ENCODE measurements at regions not wholly inside any gene's neighbourhood (a gene's known extent, or its start where the extent isn't known, plus 50 kb on each side); places are given as distances from the start of the nearest gene placed in this dataset.

DNA sequence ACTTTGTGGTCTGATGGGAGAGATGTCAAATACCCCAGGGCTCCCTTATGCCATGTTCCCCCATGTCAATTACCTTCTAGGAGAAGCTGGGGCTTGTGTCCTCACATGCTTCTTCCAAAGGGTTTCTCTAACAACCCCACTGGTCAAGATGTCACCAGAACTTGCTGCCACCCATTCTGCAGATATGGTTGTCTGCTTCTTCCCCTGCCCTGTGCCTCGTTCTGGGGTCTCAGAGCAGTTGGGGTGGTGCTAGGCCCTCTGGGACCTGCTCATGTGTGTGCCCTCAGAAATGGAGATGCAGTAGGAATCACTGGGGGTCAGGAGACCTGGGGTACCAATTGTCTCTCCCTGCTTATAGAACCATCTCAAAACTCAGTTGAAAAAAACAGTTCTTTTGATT lies 268.6 kb downstream of the MYCN start:
- Histone ChIP-seq H3K4me3 (ENCODE audit: severe bottlenecking) (no peak overlapping the region), H3K27ac (ENCODE audit: poor library complexity, severe bottlenecking) (no peak overlapping the region), H3K27me3 (ENCODE audit: insufficient read depth, poor library complexity, severe bottlenecking) (no peaks in the 10 kb centered on the region), H3K9me3 (ENCODE audit: severe bottlenecking) (no peaks in the 10 kb centered on the region), H3K4me1 (ENCODE audit: insufficient read depth, poor library complexity, severe bottlenecking) (no peaks in the 10 kb centered on the region), H3K36me3 (ENCODE audit: low read depth) (no peaks in the 10 kb centered on the region)
- DNase-seq (ENCODE audit: low spot score) = no peak
- no peak for ATAC-seq (ENCODE audit: low read depth)
- TF ChIP-seq, protein P1, sequence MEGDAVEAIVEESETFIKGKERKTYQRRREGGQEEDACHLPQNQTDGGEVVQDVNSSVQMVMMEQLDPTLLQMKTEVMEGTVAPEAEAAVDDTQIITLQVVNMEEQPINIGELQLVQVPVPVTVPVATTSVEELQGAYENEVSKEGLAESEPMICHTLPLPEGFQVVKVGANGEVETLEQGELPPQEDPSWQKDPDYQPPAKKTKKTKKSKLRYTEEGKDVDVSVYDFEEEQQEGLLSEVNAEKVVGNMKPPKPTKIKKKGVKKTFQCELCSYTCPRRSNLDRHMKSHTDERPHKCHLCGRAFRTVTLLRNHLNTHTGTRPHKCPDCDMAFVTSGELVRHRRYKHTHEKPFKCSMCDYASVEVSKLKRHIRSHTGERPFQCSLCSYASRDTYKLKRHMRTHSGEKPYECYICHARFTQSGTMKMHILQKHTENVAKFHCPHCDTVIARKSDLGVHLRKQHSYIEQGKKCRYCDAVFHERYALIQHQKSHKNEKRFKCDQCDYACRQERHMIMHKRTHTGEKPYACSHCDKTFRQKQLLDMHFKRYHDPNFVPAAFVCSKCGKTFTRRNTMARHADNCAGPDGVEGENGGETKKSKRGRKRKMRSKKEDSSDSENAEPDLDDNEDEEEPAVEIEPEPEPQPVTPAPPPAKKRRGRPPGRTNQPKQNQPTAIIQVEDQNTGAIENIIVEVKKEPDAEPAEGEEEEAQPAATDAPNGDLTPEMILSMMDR (IDR thresholded peaks at IDR 0.05; ENCODE audit: poor library complexity, severe bottlenecking) = no peak

DNA sequence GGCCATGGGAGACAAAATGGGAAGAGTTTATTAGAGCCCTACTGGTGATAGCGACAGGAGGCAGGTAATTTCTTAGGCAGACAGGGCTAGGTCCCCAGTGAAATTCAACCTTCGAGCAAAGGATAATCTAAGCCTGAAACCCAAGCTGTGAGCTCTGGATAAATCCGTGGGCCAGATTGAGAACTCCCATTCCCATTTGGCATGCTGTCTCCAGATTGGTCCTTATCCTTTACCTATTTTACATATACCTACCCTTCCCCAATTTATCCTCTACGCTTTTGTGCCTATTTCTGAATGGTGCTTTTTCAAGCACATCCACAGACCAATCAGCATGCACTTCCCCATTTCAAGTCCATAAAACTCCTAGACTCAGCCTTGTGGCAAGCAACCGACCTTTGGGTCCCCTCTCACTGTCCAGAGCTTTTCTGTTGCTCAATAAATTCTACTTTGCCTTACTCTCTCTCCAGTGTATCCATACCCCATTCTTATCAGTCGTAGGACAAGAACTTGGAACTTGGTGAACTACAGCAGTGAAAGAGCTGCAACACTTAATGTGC lies 268.0 kb downstream of the MYCN start:
- H3K9me3 ChIP-seq (ENCODE audit: severe bottlenecking) = no peaks in the 10 kb centered on the region
- no peaks in the 10 kb centered on the region for H3K27me3 ChIP-seq (ENCODE audit: insufficient read depth, poor library complexity, severe bottlenecking)
- H3K4me3 ChIP-seq (ENCODE audit: severe bottlenecking) = no peak overlapping the region
- ATAC-seq (ENCODE audit: low read depth) = no peak
- H3K27ac ChIP-seq (ENCODE audit: poor library complexity, severe bottlenecking) = no peak overlapping the region
- DNase-seq (ENCODE audit: low spot score) = no peak
- H3K36me3 ChIP-seq (ENCODE audit: low read depth) = no peaks in the 10 kb centered on the region
- TF ChIP-seq, protein P1 (IDR thresholded peaks at IDR 0.05; ENCODE audit: poor library complexity, severe bottlenecking) = no peak
- H3K4me1 ChIP-seq (ENCODE audit: insufficient read depth, poor library complexity, severe bottlenecking) = no peaks in the 10 kb centered on the region

DNA sequence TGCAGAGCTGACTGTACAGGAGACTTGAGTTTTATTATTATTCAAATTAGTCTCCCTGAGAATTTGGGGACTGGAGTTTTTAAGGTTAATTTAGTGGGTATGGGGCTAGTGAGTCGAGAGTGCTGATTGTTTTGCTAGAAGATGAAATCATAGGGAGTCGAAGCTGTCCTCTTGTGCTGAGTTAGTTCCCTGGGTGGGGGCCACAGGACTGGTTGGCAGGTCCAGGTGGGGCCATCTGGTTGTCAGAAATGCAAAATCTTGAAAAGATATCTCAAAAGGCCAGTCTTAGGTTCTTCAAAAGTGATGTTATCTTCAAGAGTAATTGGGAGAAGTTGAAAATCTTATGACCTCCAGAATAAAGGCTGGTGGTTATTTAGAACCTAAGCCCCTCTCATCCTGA lies 267.3 kb downstream of the MYCN start:
- no peak for ATAC-seq (ENCODE audit: low read depth)
- H3K27ac ChIP-seq (ENCODE audit: poor library complexity, severe bottlenecking) = no peak overlapping the region
- no peak for DNase-seq (ENCODE audit: low spot score)

DNA sequence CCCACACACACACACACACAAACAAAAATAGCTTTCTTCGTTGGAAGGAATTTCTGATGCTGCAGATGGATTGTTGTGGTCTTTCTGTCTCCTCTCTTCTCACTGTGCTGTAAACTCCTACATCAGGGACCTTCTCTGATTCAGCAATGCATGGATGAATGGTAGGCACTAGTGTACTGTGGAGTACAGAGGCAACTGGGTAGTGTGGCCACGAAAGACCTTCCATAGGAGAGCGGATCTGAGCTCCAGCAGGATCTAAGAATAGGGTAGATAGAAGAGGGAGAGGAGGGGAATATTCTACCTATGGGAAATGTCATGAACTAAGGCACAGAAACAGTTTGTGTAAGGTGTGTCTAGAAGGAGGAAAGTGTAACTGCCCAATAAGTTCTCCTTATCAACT lies 266.8 kb downstream of the MYCN start:
- no peaks in the 10 kb centered on the region for H3K36me3 ChIP-seq (ENCODE audit: low read depth)
- TF ChIP-seq, protein P1 (IDR thresholded peaks at IDR 0.05; ENCODE audit: poor library complexity, severe bottlenecking) = no peak
- no peak for ATAC-seq (ENCODE audit: low read depth)

More for the DNA sequence above, 267.3 kb downstream of the MYCN start:
- no peak overlapping the region for H3K4me3 ChIP-seq (ENCODE audit: severe bottlenecking)
- H3K36me3 ChIP-seq (ENCODE audit: low read depth) = no peaks in the 10 kb centered on the region
- TF ChIP-seq, protein P1 (IDR thresholded peaks at IDR 0.05; ENCODE audit: poor library complexity, severe bottlenecking) = no peak
- H3K4me1 ChIP-seq (ENCODE audit: insufficient read depth, poor library complexity, severe bottlenecking) = no peaks in the 10 kb centered on the region
- no peaks in the 10 kb centered on the region for H3K9me3 ChIP-seq (ENCODE audit: severe bottlenecking)
- H3K27me3 ChIP-seq (ENCODE audit: insufficient read depth, poor library complexity, severe bottlenecking) = no peaks in the 10 kb centered on the region

DNA sequence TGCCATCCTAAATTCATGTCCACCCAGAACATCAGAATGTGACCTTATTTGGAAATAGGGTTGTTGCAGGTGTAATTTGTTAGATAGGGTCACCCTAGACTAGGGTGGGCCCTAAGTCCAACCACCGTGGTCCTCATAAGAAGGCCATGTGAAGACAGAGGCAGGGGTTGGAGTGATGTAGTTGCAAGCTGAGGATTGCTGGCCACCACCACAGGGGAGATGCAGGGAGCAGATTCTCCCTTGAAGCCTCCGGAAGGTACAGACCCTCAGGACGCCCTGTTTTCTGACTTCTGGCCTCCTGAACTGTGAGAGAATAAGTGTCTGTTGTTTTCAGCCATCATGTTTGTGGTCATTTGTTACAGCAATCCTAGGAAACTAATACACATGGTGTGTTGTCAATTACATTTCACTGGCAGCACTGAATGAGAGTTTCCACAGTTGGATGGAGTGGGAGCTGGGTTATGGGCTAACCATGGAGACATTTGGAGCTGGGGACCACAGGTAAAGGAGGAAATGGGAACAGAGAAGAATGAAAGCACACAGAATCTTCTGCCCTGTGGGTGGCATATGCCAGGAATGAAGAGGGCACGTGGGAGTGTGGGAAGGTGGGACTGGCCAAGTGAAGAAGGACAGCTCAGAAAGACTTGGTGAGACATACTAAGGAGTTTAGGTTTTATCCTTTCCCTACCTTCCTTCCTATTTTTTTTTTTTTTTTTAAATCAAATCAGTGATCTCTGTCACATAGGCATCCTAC lies 266.0 kb downstream of the MYCN start:
- TF ChIP-seq, protein P1 (IDR thresholded peaks at IDR 0.05; ENCODE audit: poor library complexity, severe bottlenecking) = no peak
- Histone ChIP-seq H3K27me3 (ENCODE audit: insufficient read depth, poor library complexity, severe bottlenecking) (no peaks in the 10 kb centered on the region), H3K4me3 (ENCODE audit: severe bottlenecking) (no peak overlapping the region), H3K36me3 (ENCODE audit: low read depth) (no peaks in the 10 kb centered on the region), H3K27ac (ENCODE audit: poor library complexity, severe bottlenecking) (no peak overlapping the region), H3K4me1 (ENCODE audit: insufficient read depth, poor library complexity, severe bottlenecking) (peaks cover 5% of the 10 kb centered on the region), H3K9me3 (ENCODE audit: severe bottlenecking) (no peaks in the 10 kb centered on the region)
- DNase-seq (ENCODE audit: low spot score) (no peak), ATAC-seq (ENCODE audit: low read depth) (no peak)

More for the DNA sequence above, 266.8 kb downstream of the MYCN start:
- Histone ChIP-seq H3K4me1 (ENCODE audit: insufficient read depth, poor library complexity, severe bottlenecking) (peaks cover 4% of the 10 kb centered on the region), H3K27ac (ENCODE audit: poor library complexity, severe bottlenecking) (no peak overlapping the region), H3K27me3 (ENCODE audit: insufficient read depth, poor library complexity, severe bottlenecking) (no peaks in the 10 kb centered on the region), H3K4me3 (ENCODE audit: severe bottlenecking) (no peak overlapping the region), H3K9me3 (ENCODE audit: severe bottlenecking) (no peaks in the 10 kb centered on the region)
- no peak for DNase-seq (ENCODE audit: low spot score)

Data from RWPE2 (cell line).